SHP77 (cell line): ENCODE measurements at regions not wholly inside any gene's neighbourhood (a gene's known extent, or its start where the extent isn't known, plus 50 kb on each side); places are given as distances from the start of the nearest gene placed in this dataset.

ENCODE experiments used
- DNase-seq, 2 experiments: peaks; one replicate each; lab custom pipeline; 2025; lab: John Stamatoyannopoulos, UW

GRCh38 chr3:132822837-132823236 lies 100.6 kb upstream of the NPHP3 start:
- DNase-seq, result no peak

- DNase-seq, result no peak
Measured at GRCh38 chr3:132822266-132822665, 100.1 kb upstream of the NPHP3 start.

GRCh38 chr3:132821314-132821713 lies 99.1 kb upstream of the NPHP3 start:
- no peak for DNase-seq

- DNase-seq, result no peak
Measured at GRCh38 chr3:132818251-132818650, 96.0 kb upstream of the NPHP3 start.

- no peak for DNase-seq
Measured at GRCh38 chr3:132817646-132818177, 95.5 kb upstream of the NPHP3 start.

- no peak for DNase-seq
Measured at GRCh38 chr3:132805071-132805470, 82.9 kb upstream of the NPHP3 start.

- DNase-seq, result no peak
Measured at GRCh38 chr3:132804498-132804897, 82.3 kb upstream of the NPHP3 start.

- no peak for DNase-seq
Measured at GRCh38 chr3:132803889-132804288, 81.7 kb upstream of the NPHP3 start.

GRCh38 chr3:132800958-132801357 lies 78.7 kb upstream of the NPHP3 start:
- DNase-seq, result no peak

GRCh38 chr3:132790806-132791205 lies 68.6 kb upstream of the NPHP3 start:
- DNase-seq, result no peak

- no peak for DNase-seq
Measured at GRCh38 chr3:132789959-132790358, 67.8 kb upstream of the NPHP3 start.

- DNase-seq, result no peak
Measured at GRCh38 chr3:132788301-132788671, 66.1 kb upstream of the NPHP3 start.

- DNase-seq, result no peak
Measured at GRCh38 chr3:132787616-132788300, 65.5 kb upstream of the NPHP3 start.

- DNase-seq, result no peak
Measured at GRCh38 chr3:132786890-132787289, 64.7 kb upstream of the NPHP3 start.

- no peak for DNase-seq
Measured at GRCh38 chr3:132785292-132785691, 63.1 kb upstream of the NPHP3 start.

- DNase-seq, result no peak
Measured at GRCh38 chr3:132784502-132785025, 62.4 kb upstream of the NPHP3 start.

GRCh38 chr3:132783152-132783551 lies 60.9 kb upstream of the NPHP3 start:
- no peak for DNase-seq

- DNase-seq, result no peak
Measured at GRCh38 chr3:132781922-132782321, 59.7 kb upstream of the NPHP3 start.

- DNase-seq, result no peak
Measured at GRCh38 chr3:132777171-132777570, 55.0 kb upstream of the NPHP3 start.

GRCh38 chr3:132773071-132773619 lies 50.9 kb upstream of the NPHP3 start:
- no peak for DNase-seq

- no peak for DNase-seq
Measured at GRCh38 chr3:132772252-132772651, 50.0 kb upstream of the NPHP3 start.
